PC-9 (cell line): ENCODE measurements at regions not wholly inside any gene's neighbourhood (a gene's known extent, or its start where the extent isn't known, plus 50 kb on each side); places are given as distances from the start of the nearest gene placed in this dataset.

Source experiments
- BruUV-seq: library from RNA; stranded (reverse); fragments of 400-500 nt; replicated peaks from 2 replicates; lab custom pipeline; 2021; lab: Mats Ljungman, UMichigan
- CTCF ChIA-PET: fragments of 300-600 bp; sonication (Branson Sonifier 250); formaldehyde crosslinking; loops from one replicate; lab custom pipeline; 2022; ENCODE audit warnings: antibody characterized with exemption; lab: Charles Lee
- POLR2A ChIA-PET: fragments of 300-600 bp; sonication (Branson Sonifier 250); formaldehyde crosslinking; loops from one replicate; lab custom pipeline; 2022; ENCODE audit warnings: antibody characterized with exemption; ENCODE audit not compliant: unreplicated experiment; lab: Charles Lee
- DNase-seq, 2 experiments: peaks; one replicate each; pipeline versions ENCODE4 v3.0.0 to v3.0.0-alpha.2; 2015 to 2022; ENCODE audit warnings: mixed read lengths in 1 of 2
- H2AFZ ChIP-seq: fragments of 200-600 bp; sonication (generic); 2 replicates; pipeline ENCODE4 v1.8.1; 2017; ENCODE audit warnings: antibody characterized with exemption
- H3F3A ChIP-seq: fragments of 200-600 bp; sonication (generic); 2 replicates; pipeline ENCODE4 v1.8.1; 2017; ENCODE audit warnings: antibody characterized with exemption, mild to moderate bottlenecking, low read depth; ENCODE audit not compliant: insufficient read depth
- H3K27ac ChIP-seq: fragments of 200-600 bp; sonication (generic); 2 replicates; pipeline ENCODE4 v1.6.1; 2016; ENCODE audit warnings: mixed run types
- H3K27me3 ChIP-seq: fragments of 200-600 bp; sonication (generic); 2 replicates; pipeline ENCODE4 v1.6.1; 2016; ENCODE audit warnings: low read depth, mixed run types; ENCODE audit not compliant: insufficient read depth
- H3K36me3 ChIP-seq: fragments of 200-600 bp; sonication (generic); 2 replicates; pipeline ENCODE4 v1.6.1; 2016; ENCODE audit warnings: low read depth, mixed run types
- H3K4me1 ChIP-seq: fragments of 200-600 bp; sonication (generic); replicated peaks from 2 replicates; pipeline ENCODE4 v1.6.1; 2016; ENCODE audit warnings: mixed run types; ENCODE audit not compliant: insufficient read depth
- H3K4me2 ChIP-seq: fragments of 200-600 bp; sonication (generic); 2 replicates; pipeline ENCODE4 v1.6.1; 2017; ENCODE audit warnings: mixed run types
- H3K4me3 ChIP-seq: fragments of 200-600 bp; sonication (generic); 2 replicates; pipeline ENCODE4 v1.6.1; 2016; ENCODE audit warnings: mixed run types
- H3K79me2 ChIP-seq: fragments of 200-600 bp; sonication (generic); 2 replicates; pipeline ENCODE4 v1.6.1; 2017; ENCODE audit warnings: low read depth, mixed run types
- H3K9me2 ChIP-seq: fragments of 200-600 bp; sonication (generic); 2 replicates; pipeline ENCODE4 v1.8.1; 2017; ENCODE audit warnings: mild to moderate bottlenecking; ENCODE audit not compliant: insufficient read depth
- H3K9me3 ChIP-seq: fragments of 200-600 bp; sonication (generic); 2 replicates; pipeline ENCODE4 v1.8.1; 2016; ENCODE audit warnings: low read depth; ENCODE audit not compliant: insufficient read depth
- H4K20me1 ChIP-seq: fragments of 200-600 bp; sonication (generic); 2 replicates; pipeline ENCODE4 v1.8.1; 2017; ENCODE audit not compliant: insufficient read depth
- EZH2 ChIP-seq: fragments of 200-600 bp; sonication (generic); IDR thresholded peaks from 2 replicates; pipeline ENCODE4 v1.8.0; 2017; ENCODE audit warnings: antibody characterized with exemption, low read depth
- intact Hi-C: fragments of 100-400 bp; cut with micrococcal nuclease; formaldehyde crosslinking; loops from one replicate; pipeline ENCODE4 v1.10.0; 2022; ENCODE audit not compliant: unreplicated experiment
- TF ChIP-seq, protein P1 (sequence below): fragments of 200-600 bp; sonication (generic); conservative IDR thresholded peaks from 2 replicates; pipeline ENCODE4 v1.6.1; 2017; ENCODE audit warnings: mixed run types, antibody characterized with exemption, mild to moderate bottlenecking, moderate library complexity

DNA sequence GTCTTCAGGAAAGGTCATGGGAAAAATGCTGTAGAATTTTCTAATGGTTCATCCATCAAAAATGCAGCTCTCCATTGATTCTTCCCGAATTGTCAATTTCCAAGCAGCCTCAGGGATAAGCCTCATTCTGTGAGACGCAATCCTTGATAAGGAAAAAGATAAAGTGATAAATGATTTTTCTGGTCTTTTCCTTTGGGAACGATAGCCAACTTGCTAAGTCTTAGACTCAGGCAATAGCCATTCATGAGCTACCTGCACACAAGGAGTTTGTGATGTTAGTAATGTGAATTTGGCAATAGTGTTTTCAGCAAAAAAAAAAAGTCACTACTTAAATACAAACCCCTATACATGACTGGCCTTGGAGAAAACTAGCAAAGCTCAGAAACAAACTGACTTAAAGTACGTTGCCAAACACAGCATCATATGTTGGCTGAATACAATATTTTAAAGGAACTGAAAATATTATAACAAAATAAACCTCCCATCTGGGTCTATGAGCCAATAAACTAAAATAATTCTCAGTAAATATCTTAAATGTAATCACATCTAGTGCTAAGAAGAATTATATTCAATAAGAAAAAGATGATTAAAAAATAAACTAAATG lies 75.5 kb downstream of the KLF6 start:
- CTCF ChIA-PET: no interaction called here
- intact Hi-C loops: no loop called here
- POLR2A ChIA-PET: no interaction called here

DNA sequence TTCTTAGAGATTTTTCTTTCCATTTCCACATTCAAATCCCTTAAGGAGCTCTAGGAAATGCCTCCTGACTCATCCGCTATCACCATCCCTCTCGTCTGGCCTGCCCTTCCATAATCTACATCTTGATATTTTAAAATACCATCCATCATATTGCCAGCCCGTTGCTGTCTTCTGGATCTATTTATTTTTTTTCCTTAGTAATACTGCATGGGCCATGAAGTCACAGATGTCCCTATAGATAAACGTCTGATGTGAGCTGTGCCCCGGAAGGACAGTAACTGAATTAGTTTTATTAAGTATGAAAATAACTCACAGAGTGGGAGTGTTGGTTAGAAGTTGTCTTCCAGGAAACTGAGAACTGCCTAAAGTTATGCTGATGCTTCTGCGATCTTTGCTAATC lies 76.2 kb downstream of the KLF6 start:
- H2AFZ ChIP-seq: no peak overlapping the region
- TF ChIP-seq, protein P1, sequence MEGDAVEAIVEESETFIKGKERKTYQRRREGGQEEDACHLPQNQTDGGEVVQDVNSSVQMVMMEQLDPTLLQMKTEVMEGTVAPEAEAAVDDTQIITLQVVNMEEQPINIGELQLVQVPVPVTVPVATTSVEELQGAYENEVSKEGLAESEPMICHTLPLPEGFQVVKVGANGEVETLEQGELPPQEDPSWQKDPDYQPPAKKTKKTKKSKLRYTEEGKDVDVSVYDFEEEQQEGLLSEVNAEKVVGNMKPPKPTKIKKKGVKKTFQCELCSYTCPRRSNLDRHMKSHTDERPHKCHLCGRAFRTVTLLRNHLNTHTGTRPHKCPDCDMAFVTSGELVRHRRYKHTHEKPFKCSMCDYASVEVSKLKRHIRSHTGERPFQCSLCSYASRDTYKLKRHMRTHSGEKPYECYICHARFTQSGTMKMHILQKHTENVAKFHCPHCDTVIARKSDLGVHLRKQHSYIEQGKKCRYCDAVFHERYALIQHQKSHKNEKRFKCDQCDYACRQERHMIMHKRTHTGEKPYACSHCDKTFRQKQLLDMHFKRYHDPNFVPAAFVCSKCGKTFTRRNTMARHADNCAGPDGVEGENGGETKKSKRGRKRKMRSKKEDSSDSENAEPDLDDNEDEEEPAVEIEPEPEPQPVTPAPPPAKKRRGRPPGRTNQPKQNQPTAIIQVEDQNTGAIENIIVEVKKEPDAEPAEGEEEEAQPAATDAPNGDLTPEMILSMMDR: no peak
- TF ChIP-seq EZH2: no peak
- H3K27ac ChIP-seq: no peak overlapping the region
- H3K36me3 ChIP-seq: no peaks in the 10 kb centered on the region
- no TSS peak for BruUV-seq
- no peaks in the 10 kb centered on the region; the same call in 1 of the 2 replicates for H3K9me3 ChIP-seq
- no peaks in the 10 kb centered on the region for H3K4me1 ChIP-seq
- H3K27me3 ChIP-seq: no peaks in the 10 kb centered on the region
- no peaks in the 10 kb centered on the region for H4K20me1 ChIP-seq
- CTCF ChIA-PET: no interaction called here
- no peaks in the 10 kb centered on the region for H3K79me2 ChIP-seq
- POLR2A ChIA-PET: no interaction called here
- peaks cover 5% of the 10 kb centered on the region; the same call in 1 of the 2 replicates for H3F3A ChIP-seq
- H3K4me3 ChIP-seq: no peak overlapping the region
- H3K4me2 ChIP-seq: no peak overlapping the region
- intact Hi-C loops: no loop called here
- no peaks in the 10 kb centered on the region for H3K9me2 ChIP-seq
- DNase-seq: no peak

More for the DNA sequence above, 75.5 kb downstream of the KLF6 start:
- Histone ChIP-seq H3K9me3 (no peaks in the 10 kb centered on the region; the same call in 1 of the 2 replicates), H3K9me2 (no peaks in the 10 kb centered on the region), H3F3A (peaks cover 5% of the 10 kb centered on the region; the same call in 1 of the 2 replicates), H4K20me1 (no peaks in the 10 kb centered on the region), H3K79me2 (no peaks in the 10 kb centered on the region), H3K27me3 (no peaks in the 10 kb centered on the region), H3K36me3 (no peaks in the 10 kb centered on the region), H3K4me2 (no peak overlapping the region), H3K4me1 (no peaks in the 10 kb centered on the region), H2AFZ (no peak overlapping the region), H3K4me3 (no peak overlapping the region), H3K27ac (no peak overlapping the region)
- TF ChIP-seq, protein P1: no peak
- TF ChIP-seq EZH2: no peak
- BruUV-seq: no TSS peak
- DNase-seq: no peak

DNA sequence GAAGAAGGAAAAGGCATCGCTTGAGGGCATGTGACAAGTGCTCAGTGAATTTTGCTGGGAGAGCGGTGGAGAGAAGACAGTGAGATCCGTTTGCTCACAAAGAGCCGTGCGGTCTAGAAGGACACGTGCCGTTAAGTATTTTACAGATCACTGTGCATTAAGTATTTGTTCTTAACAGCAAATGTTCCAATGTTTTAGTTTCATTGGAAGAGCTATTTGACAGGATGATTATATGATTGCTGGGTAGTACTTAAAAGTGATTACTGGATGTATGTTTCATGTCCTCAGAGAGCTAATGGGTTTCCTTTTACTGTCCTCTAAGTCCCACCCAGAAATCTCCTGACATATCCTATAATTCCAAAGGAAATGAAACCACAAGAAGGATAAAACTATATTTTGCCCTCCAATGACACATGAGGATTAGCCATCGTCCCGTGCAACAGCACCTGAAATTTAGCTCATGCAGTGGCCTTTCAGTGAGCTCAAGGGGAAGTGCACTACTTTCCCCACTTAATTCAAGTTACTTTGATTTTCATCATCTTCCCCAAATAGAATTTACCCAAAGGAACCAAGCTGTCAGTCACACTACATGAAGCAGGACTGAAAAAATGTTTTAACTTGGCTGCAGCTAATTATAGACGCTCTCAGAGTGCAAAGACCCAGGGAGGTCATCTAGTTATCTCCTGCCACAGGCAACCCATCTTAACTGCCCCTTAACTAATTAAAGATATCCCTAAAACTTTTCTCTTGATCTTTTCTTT lies 80.3 kb downstream of the KLF6 start:
- TF ChIP-seq EZH2: no peak
- TF ChIP-seq, protein P1: no peak
- CTCF ChIA-PET: no interaction called here
- intact Hi-C loops: no loop called here

More for the DNA sequence above, 80.3 kb downstream of the KLF6 start:
- Histone ChIP-seq H4K20me1 (no peaks in the 10 kb centered on the region), H3K4me1 (no peaks in the 10 kb centered on the region; the same call in 1 of the 2 replicates), H3K9me2 (no peaks in the 10 kb centered on the region), H3K36me3 (no peaks in the 10 kb centered on the region), H3K4me2 (no peak overlapping the region), H2AFZ (no peak overlapping the region), H3K27me3 (no peaks in the 10 kb centered on the region), H3K4me3 (no peak overlapping the region), H3F3A (no peaks in the 10 kb centered on the region), H3K27ac (no peak overlapping the region), H3K79me2 (no peaks in the 10 kb centered on the region), H3K9me3 (no peaks in the 10 kb centered on the region)
- no TSS peak for BruUV-seq
- no peak for DNase-seq
- POLR2A ChIA-PET: interaction anchor here (0.5 kb wide), 1 partner anchor 80 kb away, joined by 6 read pairs; the partner anchor contains the start of gene KLF6
